A673 (cell line): ENCODE measurements at regions not wholly inside any gene's neighbourhood (a gene's known extent, or its start where the extent isn't known, plus 50 kb on each side); places are given as distances from the start of the nearest gene placed in this dataset.

Experiments
- BruUV-seq: library from RNA; stranded (reverse); fragments of 400-500 nt; replicated peaks from 2 replicates; lab custom pipeline; 2021; lab: Mats Ljungman, UMichigan
- CTCF ChIA-PET: fragments of 300-600 bp; sonication (Branson Sonifier 250); formaldehyde crosslinking; loops from one replicate; lab custom pipeline; 2022; ENCODE audit warnings: antibody characterized with exemption; lab: Charles Lee
- POLR2A ChIA-PET: fragments of 300-600 bp; sonication (Branson Sonifier 250); formaldehyde crosslinking; loops from one replicate; lab custom pipeline; 2022; ENCODE audit warnings: antibody characterized with exemption; ENCODE audit not compliant: low non-redundant PET; lab: Charles Lee
- DNase-seq: peaks from one replicate; pipeline ENCODE4 v3.0.0-alpha.2; 2015; ENCODE audit warnings: low spot score
- H3K27ac ChIP-seq: fragments of 200-600 bp; sonication (generic); 2 replicates; pipeline ENCODE4 v1.5.1; 2016; ENCODE audit warnings: mixed run types, low read depth, mild to moderate bottlenecking, mixed read lengths, antibody characterized with exemption, low read length; ENCODE audit not compliant: poor library complexity, severe bottlenecking
- H3K27me3 ChIP-seq: fragments of 200-600 bp; sonication (generic); replicated peaks from 2 replicates; pipeline ENCODE4 v1.6.1; 2017; ENCODE audit warnings: mixed run types, low read depth, mild to moderate bottlenecking, mixed read lengths, antibody characterized with exemption, low read length; ENCODE audit not compliant: insufficient read depth, poor library complexity
- H3K36me3 ChIP-seq: fragments of 200-600 bp; sonication (generic); 2 replicates; pipeline ENCODE4 v1.6.1; 2016; ENCODE audit warnings: mixed run types, mild to moderate bottlenecking, mixed read lengths, antibody characterized with exemption, low read length; ENCODE audit not compliant: insufficient read depth, poor library complexity, severe bottlenecking
- H3K4me1 ChIP-seq: fragments of 200-600 bp; sonication (generic); 2 replicates; pipeline ENCODE4 v1.6.1; 2017; ENCODE audit warnings: mixed run types, mild to moderate bottlenecking, mixed read lengths, antibody characterized with exemption, low read length; ENCODE audit not compliant: insufficient read depth, poor library complexity, severe bottlenecking
- H3K4me3 ChIP-seq: fragments of 200-600 bp; sonication (generic); 2 replicates; pipeline ENCODE4 v1.5.1; 2016; ENCODE audit warnings: low read depth, mixed run types, mild to moderate bottlenecking, mixed read lengths, low read length; ENCODE audit not compliant: poor library complexity, severe bottlenecking
- H3K9me3 ChIP-seq: fragments of 200-600 bp; sonication (generic); 2 replicates; pipeline ENCODE4 v1.6.1; 2016; ENCODE audit warnings: mixed run types, low read depth, mild to moderate bottlenecking, mixed read lengths, antibody characterized with exemption, low read length; ENCODE audit not compliant: poor library complexity, severe bottlenecking
- CTCF ChIP-seq: fragments of 300-800, 200-600 bp; sonication (generic); conservative IDR thresholded peaks from 2 replicates; pipeline ENCODE4 v1.5.1; 2017; ENCODE audit warnings: low read depth, mild to moderate bottlenecking, antibody characterized with exemption, low read length, moderate library complexity, mixed read lengths
- EZH2 ChIP-seq: fragments of 200-600 bp; sonication (generic); IDR thresholded peaks from 2 replicates; pipeline ENCODE4 v1.6.1; 2017; ENCODE audit warnings: borderline replicate concordance, low read depth, mild to moderate bottlenecking, mixed read lengths, antibody characterized with exemption, low read length; ENCODE audit not compliant: poor library complexity, severe bottlenecking
- intact Hi-C: fragments of 100-400 bp; cut with micrococcal nuclease; formaldehyde crosslinking; loops from one replicate; pipeline ENCODE4 v1.10.0; 2022; ENCODE audit not compliant: unreplicated experiment

- H3K27me3 ChIP-seq: no peaks in the 10 kb centered on the region
- H3K4me3 ChIP-seq: no peak overlapping the region
- H3K9me3 ChIP-seq: no peaks in the 10 kb centered on the region
- BruUV-seq: no TSS peak
- CTCF ChIA-PET: no interaction called here
- H3K4me1 ChIP-seq: peaks cover 8% of the 10 kb centered on the region
- DNase-seq: no peak
- TF ChIP-seq CTCF (no peak), EZH2 (no peak)
- no peaks in the 10 kb centered on the region for H3K36me3 ChIP-seq
- intact Hi-C loops: no loop called here
- POLR2A ChIA-PET: no interaction called here
- H3K27ac ChIP-seq: no peak overlapping the region
Measured at GRCh38 chr22:49179886-49180682, 647.6 kb downstream of the BRD1 start.

GRCh38 chr22:49179175-49179574 lies 648.5 kb downstream of the BRD1 start:
- Histone ChIP-seq H3K27ac (no peak overlapping the region), H3K4me1 (peaks cover 9% of the 10 kb centered on the region), H3K36me3 (no peaks in the 10 kb centered on the region), H3K4me3 (no peak overlapping the region), H3K27me3 (no peaks in the 10 kb centered on the region), H3K9me3 (no peaks in the 10 kb centered on the region)
- no TSS peak for BruUV-seq
- ChIA-PET CTCF (no interaction called here), POLR2A (no interaction called here)
- intact Hi-C loops: no loop called here
- DNase-seq: no peak
- no peak for TF ChIP-seq CTCF
- no peak for TF ChIP-seq EZH2

GRCh38 chr22:49178246-49179005 lies 649.2 kb downstream of the BRD1 start:
- Histone ChIP-seq H3K27ac (no peak overlapping the region), H3K36me3 (no peaks in the 10 kb centered on the region), H3K27me3 (no peaks in the 10 kb centered on the region), H3K4me3 (no peak overlapping the region), H3K9me3 (no peaks in the 10 kb centered on the region), H3K4me1 (peaks cover 3% of the 10 kb centered on the region)
- POLR2A ChIA-PET: no interaction called here
- CTCF ChIA-PET: no interaction called here
- BruUV-seq: no TSS peak
- TF ChIP-seq EZH2: no peak
- TF ChIP-seq CTCF: no peak
- DNase-seq: no peak
- intact Hi-C loops: no loop called here
